ENCODE measurements at regions not wholly inside any gene's neighbourhood (a gene's known extent, or its start where the extent isn't known, plus 50 kb on each side); places are given as distances from the start of the nearest gene placed in this dataset.

DNA sequence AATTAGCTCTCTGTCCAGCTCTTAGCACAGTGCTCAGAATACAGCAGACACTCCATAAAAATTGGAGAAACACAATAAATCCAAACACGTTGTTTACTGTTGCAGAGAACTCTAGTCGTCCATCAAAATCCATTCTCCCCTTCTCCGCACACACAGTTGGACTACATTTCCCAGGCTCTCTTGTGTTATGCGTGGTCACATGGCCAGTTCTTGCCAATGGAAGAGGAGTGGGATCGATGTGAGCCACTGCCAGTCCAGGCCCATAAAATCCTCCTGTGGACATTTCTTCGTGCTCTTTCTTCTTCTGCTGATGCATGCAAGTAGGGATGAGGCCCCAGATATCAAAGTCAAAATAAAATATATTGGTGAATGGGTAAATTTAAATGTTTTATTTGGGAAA lies 114.3 kb upstream of the FMN2 start:
- Histone ChIP-seq H3K79me2 (ENCODE audit: low read length) (no peaks in the 10 kb centered on the region), H4K20me1 (ENCODE audit: low read length) (no peaks in the 10 kb centered on the region), H2AFZ (ENCODE audit: low read length) (no peak overlapping the region), H3K4me1 (ENCODE audit: insufficient read depth, low read length) (peaks cover 6% of the 10 kb centered on the region; the same call in 1 of the 2 replicates), H3K27me3 (ENCODE audit: low read length) (no peaks in the 10 kb centered on the region; the same call in 1 of the 2 replicates), H3F3A (ENCODE audit: low read length, unreplicated experiment) (no peaks in the 10 kb centered on the region), H3K9ac (ENCODE audit: low read length) (no peak overlapping the region), H3K27ac (ENCODE audit: low read length) (no peak overlapping the region), H3K36me3 (ENCODE audit: low read depth, low read length) (no peaks in the 10 kb centered on the region), H3K9me2 (replicated peaks; ENCODE audit: low read length) (no peaks in the 10 kb centered on the region), H3K4me3 (ENCODE audit: low read length) (no peak overlapping the region), H3K4me2 (ENCODE audit: low read length) (no peak overlapping the region), H3K9me3 (ENCODE audit: low read length) (peaks cover 14% of the 10 kb centered on the region)
- BruUV-seq (replicated peaks): no TSS peak
- ATAC-seq (no peak), DNase-seq (no peak)
- TF ChIP-seq EZH2phosphoT487 (IDR thresholded peaks at IDR 0.05; ENCODE audit: borderline replicate concordance, low read length) (no peak), EZH2 (IDR thresholded peaks at IDR 0.05; ENCODE audit: low read length, unreplicated experiment) (no peak)
- TF ChIP-seq, protein P1, sequence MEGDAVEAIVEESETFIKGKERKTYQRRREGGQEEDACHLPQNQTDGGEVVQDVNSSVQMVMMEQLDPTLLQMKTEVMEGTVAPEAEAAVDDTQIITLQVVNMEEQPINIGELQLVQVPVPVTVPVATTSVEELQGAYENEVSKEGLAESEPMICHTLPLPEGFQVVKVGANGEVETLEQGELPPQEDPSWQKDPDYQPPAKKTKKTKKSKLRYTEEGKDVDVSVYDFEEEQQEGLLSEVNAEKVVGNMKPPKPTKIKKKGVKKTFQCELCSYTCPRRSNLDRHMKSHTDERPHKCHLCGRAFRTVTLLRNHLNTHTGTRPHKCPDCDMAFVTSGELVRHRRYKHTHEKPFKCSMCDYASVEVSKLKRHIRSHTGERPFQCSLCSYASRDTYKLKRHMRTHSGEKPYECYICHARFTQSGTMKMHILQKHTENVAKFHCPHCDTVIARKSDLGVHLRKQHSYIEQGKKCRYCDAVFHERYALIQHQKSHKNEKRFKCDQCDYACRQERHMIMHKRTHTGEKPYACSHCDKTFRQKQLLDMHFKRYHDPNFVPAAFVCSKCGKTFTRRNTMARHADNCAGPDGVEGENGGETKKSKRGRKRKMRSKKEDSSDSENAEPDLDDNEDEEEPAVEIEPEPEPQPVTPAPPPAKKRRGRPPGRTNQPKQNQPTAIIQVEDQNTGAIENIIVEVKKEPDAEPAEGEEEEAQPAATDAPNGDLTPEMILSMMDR (conservative IDR thresholded peaks at IDR 0.05; ENCODE audit: low read depth, low read length): no peak
- CTCF ChIA-PET: interaction anchor here (0.8 kb wide), 1 partner anchor 26 kb away, joined by 4 read pairs; no protein-coding TSS in a partner anchor
- POLR2A ChIA-PET (ENCODE audit: unreplicated experiment): no interaction called here
- intact Hi-C loops (cut with micrococcal nuclease): loop anchor here (5.0 to 10.0 kb wide), 3 partner anchors 65 to 570 kb away; no protein-coding TSS in a partner anchor

DNA sequence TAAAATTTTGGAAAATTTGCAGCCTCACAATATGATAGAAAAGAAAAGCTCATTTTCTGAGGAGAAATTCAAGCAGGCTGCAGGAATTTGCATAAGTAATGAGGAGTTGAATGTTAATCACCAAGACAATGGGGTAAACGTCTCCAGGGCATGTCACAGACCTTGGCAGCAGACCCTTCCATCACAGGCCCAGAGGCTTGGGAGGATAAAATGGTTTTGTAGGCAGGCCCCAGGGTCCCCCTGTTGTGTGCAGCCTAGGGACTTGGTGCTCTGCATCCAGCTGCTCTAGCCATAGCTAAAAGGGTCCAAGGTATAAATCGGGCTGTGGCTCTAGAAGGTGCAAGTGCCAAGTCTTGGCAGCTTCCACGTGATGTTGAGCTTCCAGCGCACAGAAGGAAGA lies 112.2 kb upstream of the FMN2 start:
- Histone ChIP-seq H2AFZ (ENCODE audit: low read length) (no peak overlapping the region), H3K4me3 (ENCODE audit: low read length) (no peak overlapping the region), H3F3A (ENCODE audit: low read length, unreplicated experiment) (no peaks in the 10 kb centered on the region), H3K4me2 (ENCODE audit: low read length) (no peak overlapping the region), H3K79me2 (ENCODE audit: low read length) (no peaks in the 10 kb centered on the region), H3K27ac (ENCODE audit: low read length) (no peak overlapping the region), H3K9me2 (replicated peaks; ENCODE audit: low read length) (no peaks in the 10 kb centered on the region), H3K9me3 (ENCODE audit: low read length) (peaks cover 19% of the 10 kb centered on the region), H3K9ac (ENCODE audit: low read length) (no peak overlapping the region), H3K4me1 (ENCODE audit: insufficient read depth, low read length) (peaks cover 6% of the 10 kb centered on the region; the same call in 1 of the 2 replicates), H4K20me1 (ENCODE audit: low read length) (no peaks in the 10 kb centered on the region), H3K36me3 (ENCODE audit: low read depth, low read length) (no peaks in the 10 kb centered on the region), H3K27me3 (ENCODE audit: low read length) (no peaks in the 10 kb centered on the region)
- intact Hi-C loops (cut with micrococcal nuclease): loop anchor here (5.0 to 10.0 kb wide), 3 partner anchors 67 to 572 kb away; no protein-coding TSS in a partner anchor
- ATAC-seq: no peak
- POLR2A ChIA-PET (ENCODE audit: unreplicated experiment): no interaction called here
- no TSS peak for BruUV-seq (replicated peaks)
- TF ChIP-seq EZH2phosphoT487 (IDR thresholded peaks at IDR 0.05; ENCODE audit: borderline replicate concordance, low read length): no peak
- TF ChIP-seq EZH2 (IDR thresholded peaks at IDR 0.05; ENCODE audit: low read length, unreplicated experiment): no peak
- TF ChIP-seq, protein P1 (conservative IDR thresholded peaks at IDR 0.05; ENCODE audit: low read depth, low read length): no peak
- CTCF ChIA-PET: no interaction called here
- DNase-seq: no peak

DNA sequence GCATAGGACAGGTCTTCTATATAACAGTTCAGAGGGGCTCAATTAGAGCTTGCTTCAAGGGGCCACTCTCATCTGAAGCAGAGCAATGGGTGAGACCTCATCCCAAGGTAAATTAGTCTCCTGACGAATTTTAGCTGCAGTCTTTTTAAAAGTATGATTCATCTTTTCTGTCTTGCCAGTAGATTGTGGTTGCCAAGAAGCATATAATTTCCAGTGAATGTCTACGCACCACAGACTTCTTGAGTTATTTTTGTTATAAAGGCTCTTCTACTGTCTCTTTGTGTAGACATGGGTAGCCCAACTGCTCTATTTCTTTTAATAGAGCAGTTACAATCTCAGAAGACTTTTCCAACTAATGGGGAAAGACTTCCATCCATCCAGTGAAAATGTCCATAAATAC lies 108.9 kb upstream of the FMN2 start:
- Histone ChIP-seq H4K20me1 (ENCODE audit: low read length) (no peaks in the 10 kb centered on the region), H3K4me1 (ENCODE audit: insufficient read depth, low read length) (no peaks in the 10 kb centered on the region), H3K27ac (ENCODE audit: low read length) (no peak overlapping the region), H3K9me3 (ENCODE audit: low read length) (peaks cover 26% of the 10 kb centered on the region), H3K4me2 (ENCODE audit: low read length) (no peak overlapping the region), H3F3A (ENCODE audit: low read length, unreplicated experiment) (no peaks in the 10 kb centered on the region), H3K4me3 (ENCODE audit: low read length) (no peak overlapping the region), H3K27me3 (ENCODE audit: low read length) (no peaks in the 10 kb centered on the region), H3K36me3 (ENCODE audit: low read depth, low read length) (peaks cover 2% of the 10 kb centered on the region; the same call in 1 of the 2 replicates), H3K9me2 (replicated peaks; ENCODE audit: low read length) (no peaks in the 10 kb centered on the region), H3K9ac (ENCODE audit: low read length) (no peak overlapping the region), H3K79me2 (ENCODE audit: low read length) (no peaks in the 10 kb centered on the region), H2AFZ (ENCODE audit: low read length) (no peak overlapping the region)
- ChIA-PET CTCF (no interaction called here), POLR2A (ENCODE audit: unreplicated experiment) (no interaction called here)
- ATAC-seq: no peak
- no TSS peak for BruUV-seq (replicated peaks)
- DNase-seq: no peak
- intact Hi-C loops (cut with micrococcal nuclease): no loop called here
- TF ChIP-seq, protein P1 (conservative IDR thresholded peaks at IDR 0.05; ENCODE audit: low read depth, low read length): no peak
- TF ChIP-seq EZH2 (IDR thresholded peaks at IDR 0.05; ENCODE audit: low read length, unreplicated experiment) (no peak), EZH2phosphoT487 (IDR thresholded peaks at IDR 0.05; ENCODE audit: borderline replicate concordance, low read length) (no peak)

Data from PC-3 (cell line).